ENCODE measurements at regions not wholly inside any gene's neighbourhood (a gene's known extent, or its start where the extent isn't known, plus 50 kb on each side); places are given as distances from the start of the nearest gene placed in this dataset.

GRCh38 chr6:102623201-102623600 is 1229.7 kb downstream of the GRIK2 start:
- no peak for DNase-seq (ENCODE audit: low spot score)

- no peak for DNase-seq (ENCODE audit: low spot score)
Observed at GRCh38 chr6:102619585-102619984, 1226.1 kb downstream of the GRIK2 start.

- DNase-seq (ENCODE audit: low spot score): no peak
Observed at GRCh38 chr6:102582569-102582968, 1189.1 kb downstream of the GRIK2 start.

GRCh38 chr6:102581378-102582124 is 1188.0 kb downstream of the GRIK2 start:
- DNase-seq (ENCODE audit: low spot score): no peak

- DNase-seq (ENCODE audit: low spot score): no peak
Observed at GRCh38 chr6:102571236-102571908, 1177.9 kb downstream of the GRIK2 start.

GRCh38 chr6:102562713-102563112 is 1169.2 kb downstream of the GRIK2 start:
- DNase-seq (ENCODE audit: low spot score): no peak

- no peak for DNase-seq (ENCODE audit: low spot score)
Observed at GRCh38 chr6:102553214-102553613, 1159.7 kb downstream of the GRIK2 start.

- no peak for DNase-seq (ENCODE audit: low spot score)
Observed at GRCh38 chr6:102549221-102549874, 1155.8 kb downstream of the GRIK2 start.

- DNase-seq (ENCODE audit: low spot score): no peak
Observed at GRCh38 chr6:102525336-102525735, 1131.8 kb downstream of the GRIK2 start.

GRCh38 chr6:102520966-102521365 is 1127.5 kb downstream of the GRIK2 start:
- no peak for DNase-seq (ENCODE audit: low spot score)

- DNase-seq (ENCODE audit: low spot score): no peak
Observed at GRCh38 chr6:102517506-102517905, 1124.0 kb downstream of the GRIK2 start.

- DNase-seq (ENCODE audit: low spot score): no peak
Observed at GRCh38 chr6:102501615-102502014, 1108.1 kb downstream of the GRIK2 start.

- no peak for DNase-seq (ENCODE audit: low spot score)
Observed at GRCh38 chr6:102494808-102495207, 1101.3 kb downstream of the GRIK2 start.

- no peak for DNase-seq (ENCODE audit: low spot score)
Observed at GRCh38 chr6:102493485-102493884, 1100.0 kb downstream of the GRIK2 start.

GRCh38 chr6:102488729-102489128 is 1095.2 kb downstream of the GRIK2 start:
- DNase-seq (ENCODE audit: low spot score): no peak

- no peak for DNase-seq (ENCODE audit: low spot score)
Observed at GRCh38 chr6:102485480-102485879, 1092.0 kb downstream of the GRIK2 start.

- no peak for DNase-seq (ENCODE audit: low spot score)
Observed at GRCh38 chr6:102474041-102474807, 1080.7 kb downstream of the GRIK2 start.

GRCh38 chr6:102458990-102459389 is 1065.5 kb downstream of the GRIK2 start:
- DNase-seq (ENCODE audit: low spot score): no peak

- no peak for DNase-seq (ENCODE audit: low spot score)
Observed at GRCh38 chr6:102438171-102438570, 1044.7 kb downstream of the GRIK2 start.

- no peak for DNase-seq (ENCODE audit: low spot score)
Observed at GRCh38 chr6:102417368-102417998, 1024.0 kb downstream of the GRIK2 start.

- no peak for DNase-seq (ENCODE audit: low spot score)
Observed at GRCh38 chr6:102415891-102416290, 1022.4 kb downstream of the GRIK2 start.

- no peak for DNase-seq (ENCODE audit: low spot score)
Observed at GRCh38 chr6:102411796-102412195, 1018.3 kb downstream of the GRIK2 start.
